GM06990 (cell line): ENCODE measurements at regions not wholly inside any gene's neighbourhood (a gene's known extent, or its start where the extent isn't known, plus 50 kb on each side); places are given as distances from the start of the nearest gene placed in this dataset.

Experiments
- DNase-seq: peaks from one replicate; pipeline ENCODE4 v3.0.0-alpha.2; 2011; ENCODE audit not compliant: insufficient read length; ENCODE audit errors: extremely low read depth
- H3K27me3 ChIP-seq: replicated peaks from 2 replicates; pipeline ENCODE4 v1.6.0; 2011; ENCODE audit warnings: low read length; ENCODE audit not compliant: control insufficient read depth, insufficient read depth
- H3K36me3 ChIP-seq: 2 replicates; pipeline ENCODE4 v1.5.1; 2011; ENCODE audit warnings: low read length; ENCODE audit not compliant: control insufficient read depth, insufficient read depth
- H3K4me3 ChIP-seq: replicated peaks from 2 replicates; pipeline ENCODE4 v1.5.1; 2011; ENCODE audit warnings: low read depth, mild to moderate bottlenecking, control low read depth, low read length
- CTCF ChIP-seq: IDR thresholded peaks from 2 replicates; pipeline ENCODE4 v1.5.1; 2011; ENCODE audit warnings: low read length, control low read depth, mild to moderate bottlenecking, inconsistent platforms; ENCODE audit not compliant: insufficient read depth, poor library complexity, severe bottlenecking

DNA sequence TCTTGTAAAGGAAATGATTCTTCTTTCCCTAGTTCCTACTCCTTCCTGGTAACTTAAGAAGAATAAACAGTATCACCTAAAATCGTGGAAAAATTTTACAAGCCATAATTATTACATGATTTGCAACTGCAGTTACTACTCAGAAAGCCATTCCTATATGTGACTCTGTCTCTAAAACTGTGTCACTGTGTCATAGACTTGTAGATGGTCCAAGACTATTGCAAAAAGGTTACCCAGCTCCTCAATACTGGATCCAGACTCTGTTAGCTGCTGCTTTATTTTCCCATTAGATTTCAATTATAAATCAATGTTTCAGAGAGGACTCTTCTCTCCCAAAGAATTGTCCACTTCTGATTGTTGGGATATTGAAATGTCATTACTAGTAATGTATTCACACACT, 142.1 kb upstream of the STMND1 start:
- DNase-seq: no peak
- H3K36me3 ChIP-seq: no peaks in the 10 kb centered on the region
- no peaks in the 10 kb centered on the region for H3K27me3 ChIP-seq
- TF ChIP-seq CTCF: no peak
- no peak overlapping the region for H3K4me3 ChIP-seq

GRCh38 chr6:16956361-16956760, 145.5 kb upstream of the STMND1 start:
- DNase-seq: no peak
- no peak overlapping the region for H3K4me3 ChIP-seq
- TF ChIP-seq CTCF: no peak
- H3K36me3 ChIP-seq: no peaks in the 10 kb centered on the region
- H3K27me3 ChIP-seq: no peaks in the 10 kb centered on the region

DNA sequence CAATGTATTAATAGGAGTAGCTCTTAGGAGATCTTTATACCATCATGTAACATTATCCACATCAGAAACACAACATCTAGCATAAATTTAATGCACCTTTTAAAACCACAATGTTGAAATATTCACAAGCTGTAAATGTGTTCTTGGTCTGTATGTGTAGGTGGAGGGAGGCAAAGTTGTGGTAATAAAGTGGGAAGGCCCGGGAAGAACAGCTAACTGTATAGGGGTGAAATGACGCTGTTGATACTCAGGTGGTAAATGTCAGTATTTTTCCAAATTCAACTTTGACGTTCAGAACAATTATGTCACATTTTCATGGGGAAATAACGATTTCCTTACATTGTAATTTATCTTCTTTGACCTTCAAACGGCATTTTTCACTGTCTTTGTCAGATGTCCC, 146.0 kb upstream of the STMND1 start:
- no peaks in the 10 kb centered on the region for H3K36me3 ChIP-seq
- H3K4me3 ChIP-seq: no peak overlapping the region
- TF ChIP-seq CTCF: no peak
- no peak for DNase-seq
- no peaks in the 10 kb centered on the region for H3K27me3 ChIP-seq

DNA sequence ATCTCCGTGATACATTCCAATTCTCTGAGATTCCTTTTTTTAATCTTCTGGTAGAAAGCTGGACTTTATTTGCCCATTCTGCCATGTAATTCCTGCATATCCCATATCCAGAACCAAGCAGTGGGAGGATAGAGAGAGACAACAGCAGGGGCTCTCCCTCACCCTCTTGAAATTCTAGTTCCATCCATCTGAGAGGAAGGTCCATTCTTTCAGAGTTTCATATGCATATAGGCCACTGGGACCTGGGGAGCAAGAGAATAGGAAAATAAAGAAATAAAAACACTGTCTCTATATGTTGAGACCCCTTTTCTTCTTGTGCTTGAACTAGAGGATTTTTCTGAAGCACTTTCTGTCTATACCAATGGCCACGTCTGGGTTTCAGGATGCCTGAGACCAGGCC, 147.9 kb upstream of the STMND1 start:
- H3K27me3 ChIP-seq: no peaks in the 10 kb centered on the region
- TF ChIP-seq CTCF: no peak
- H3K4me3 ChIP-seq: no peak overlapping the region
- DNase-seq: no peak
- H3K36me3 ChIP-seq: no peaks in the 10 kb centered on the region

- TF ChIP-seq CTCF: peak; percentile 6
- H3K4me3 ChIP-seq: no peak overlapping the region
- DNase-seq: no peak
- no peaks in the 10 kb centered on the region for H3K27me3 ChIP-seq
- H3K36me3 ChIP-seq: no peaks in the 10 kb centered on the region
Observed at GRCh38 chr6:16953446-16953845, 148.4 kb upstream of the STMND1 start.

GRCh38 chr6:16950825-16951495, 150.9 kb upstream of the STMND1 start:
- TF ChIP-seq CTCF: no peak
- no peaks in the 10 kb centered on the region for H3K36me3 ChIP-seq
- H3K27me3 ChIP-seq: no peaks in the 10 kb centered on the region; the same call in 1 of the 2 replicates
- DNase-seq: no peak
- no peak overlapping the region for H3K4me3 ChIP-seq
